Caco-2 (cell line): ENCODE measurements at regions not wholly inside any gene's neighbourhood (a gene's known extent, or its start where the extent isn't known, plus 50 kb on each side); places are given as distances from the start of the nearest gene placed in this dataset.

Experiments
- BruUV-seq: library from RNA; stranded (reverse); fragments of 400-500 nt; replicated peaks from 2 replicates; lab custom pipeline; 2021; lab: Mats Ljungman, UMichigan
- CTCF ChIA-PET: fragments of 300-600 bp; sonication (Branson Sonifier 250); formaldehyde crosslinking; loops from one replicate; lab custom pipeline; 2022; ENCODE audit warnings: antibody characterized with exemption; lab: Charles Lee
- POLR2A ChIA-PET: fragments of 300-600 bp; sonication (Branson Sonifier 250); formaldehyde crosslinking; loops from one replicate; lab custom pipeline; 2022; ENCODE audit warnings: antibody characterized with exemption; lab: Charles Lee
- DNase-seq, 2 experiments: peaks; one replicate each; pipeline versions ENCODE4 v3.0.0 to v3.0.0-alpha.2; 2020 to 2022
- H3K27me3 ChIP-seq: replicated peaks from 2 replicates; pipeline ENCODE4 v1.6.0; 2011; ENCODE audit warnings: low read length; ENCODE audit not compliant: control insufficient read depth, insufficient read depth
- H3K36me3 ChIP-seq: 2 replicates; pipeline ENCODE4 v1.5.1; 2011; ENCODE audit warnings: low read length; ENCODE audit not compliant: control insufficient read depth, insufficient read depth
- H3K4me1 ChIP-seq: fragments of 250-450 bp; sonication (Bioruptor Pico); 2 replicates; pipeline ENCODE4 v1.5.1; 2020; ENCODE audit warnings: mild to moderate bottlenecking
- H3K4me3 ChIP-seq: 2 replicates; pipeline ENCODE4 v1.5.1; 2011; ENCODE audit warnings: low read depth, mild to moderate bottlenecking, control low read depth, low read length
- H3K9me3 ChIP-seq: fragments of 250-450 bp; sonication (Bioruptor Pico); 2 replicates; pipeline ENCODE4 v1.5.1; 2020; ENCODE audit warnings: mild to moderate bottlenecking, moderate library complexity
- H3K27ac Mint-ChIP-seq: one replicate; pipeline ENCODE4 v1.8.0; 2022; ENCODE audit warnings: mixed read lengths; ENCODE audit not compliant: unreplicated experiment
- H3K27me3 Mint-ChIP-seq: one replicate; pipeline ENCODE4 v1.8.0; 2022; ENCODE audit warnings: mixed read lengths; ENCODE audit not compliant: insufficient read depth, unreplicated experiment
- H3K36me3 Mint-ChIP-seq: one replicate; pipeline ENCODE4 v1.8.0; 2022; ENCODE audit warnings: mild to moderate bottlenecking, mixed read lengths; ENCODE audit not compliant: insufficient read depth, unreplicated experiment
- H3K4me1 Mint-ChIP-seq: one replicate; pipeline ENCODE4 v1.8.0; 2022; ENCODE audit warnings: low read depth, mixed read lengths; ENCODE audit not compliant: unreplicated experiment
- H3K4me3 Mint-ChIP-seq: one replicate; pipeline ENCODE4 v1.8.0; 2022; ENCODE audit warnings: mild to moderate bottlenecking, moderate library complexity, mixed read lengths; ENCODE audit not compliant: unreplicated experiment
- H3K9me3 Mint-ChIP-seq: one replicate; pipeline ENCODE4 v1.8.0; 2022; ENCODE audit warnings: mixed read lengths; ENCODE audit not compliant: unreplicated experiment
- CTCF ChIP-seq, 2 experiments: fragments of 200-600 bp in 1 of 2; IDR thresholded peaks; 1 replicate in 1 of 2; 2 replicates in 1 of 2; pipeline versions ENCODE4 v1.5.1 to v1.8.0; 2011 to 2022; ENCODE audit warnings: antibody characterized with exemption in 1 of 2, control low read depth in 1 of 2, inconsistent platforms in 1 of 2, low read depth in 1 of 2, low read length in 1 of 2, mild to moderate bottlenecking in 1 of 2, moderate library complexity in 1 of 2; ENCODE audit not compliant: insufficient read depth in 1 of 2, severe bottlenecking in 1 of 2, unreplicated experiment in 1 of 2
- intact Hi-C: fragments of 100-400 bp; cut with micrococcal nuclease; formaldehyde crosslinking; loops from one replicate; pipeline ENCODE4 v1.10.0; 2022; ENCODE audit not compliant: unreplicated experiment

DNA sequence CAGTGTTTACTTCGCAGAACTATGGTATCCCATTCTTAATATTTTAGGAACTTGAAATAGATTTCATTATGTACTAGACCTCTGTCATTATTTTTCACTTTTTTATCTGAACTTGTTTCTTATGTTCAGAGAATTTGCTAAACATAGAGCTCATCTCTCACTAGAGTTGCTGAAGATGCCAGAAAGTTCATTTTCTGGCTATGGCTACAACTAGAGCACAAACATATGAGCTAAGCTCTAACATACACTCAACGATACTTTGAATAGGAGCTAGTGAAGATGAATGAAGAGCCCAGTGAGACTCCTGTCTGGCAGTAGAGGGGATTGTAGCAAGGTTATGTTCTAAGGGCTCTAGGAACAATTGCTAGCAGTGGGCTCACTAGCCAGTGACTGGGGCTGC is 582.2 kb downstream of the KIF4B start:
- Histone ChIP-seq H3K4me3 (no peak overlapping the region), H3K36me3 (no peaks in the 10 kb centered on the region), H3K9me3 (no peaks in the 10 kb centered on the region), H3K4me1 (no peaks in the 10 kb centered on the region), H3K27me3 (no peaks in the 10 kb centered on the region)
- ChIA-PET CTCF (no interaction called here), POLR2A (no interaction called here)
- TF ChIP-seq CTCF (IDR thresholded peaks at IDR 0.05; ENCODE audit: insufficient read depth in 1 of 2, low read depth in 1 of 2, low read length in 1 of 2, severe bottlenecking in 1 of 2, unreplicated experiment in 1 of 2), result no peak
- no peaks in the 10 kb centered on the region for H3K4me1 Mint-ChIP-seq
- H3K9me3 Mint-ChIP-seq, result no peaks in the 10 kb centered on the region
- H3K36me3 Mint-ChIP-seq, result peaks cover 6% of the 10 kb centered on the region
- H3K27ac Mint-ChIP-seq, result no peak overlapping the region
- no peak for DNase-seq
- intact Hi-C loops, result no loop called here
- no TSS peak for BruUV-seq
- no peak overlapping the region for H3K4me3 Mint-ChIP-seq
- H3K27me3 Mint-ChIP-seq, result peaks cover 6% of the 10 kb centered on the region

DNA sequence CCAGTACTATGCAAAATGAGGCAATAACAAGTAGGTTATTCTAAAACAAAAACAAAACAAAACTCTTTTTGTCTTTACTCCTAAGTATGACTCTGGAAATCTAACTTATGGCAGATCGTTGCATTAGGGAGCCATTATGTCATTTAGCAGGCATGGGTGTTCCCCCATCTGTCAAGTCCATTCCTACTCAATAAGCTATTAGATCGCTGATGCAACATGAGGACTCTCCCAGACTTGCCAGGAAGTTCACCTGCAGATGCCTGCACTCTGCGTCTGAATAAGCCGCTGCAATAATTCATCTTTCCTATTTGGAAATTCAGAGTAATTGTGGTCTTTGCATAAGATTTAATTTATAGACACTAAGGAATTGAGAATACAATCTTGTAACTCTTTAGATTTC is 585.0 kb downstream of the KIF4B start:
- Mint-ChIP-seq H3K27ac (no peak overlapping the region), H3K4me3 (no peak overlapping the region), H3K4me1 (no peaks in the 10 kb centered on the region), H3K36me3 (no peaks in the 10 kb centered on the region), H3K9me3 (no peaks in the 10 kb centered on the region), H3K27me3 (peaks cover 7% of the 10 kb centered on the region)
- intact Hi-C loops, result no loop called here
- no peaks in the 10 kb centered on the region for H3K36me3 ChIP-seq
- H3K4me3 ChIP-seq, result no peak overlapping the region
- no TSS peak for BruUV-seq
- no peak for TF ChIP-seq CTCF (IDR thresholded peaks at IDR 0.05; ENCODE audit: insufficient read depth in 1 of 2, low read depth in 1 of 2, low read length in 1 of 2, severe bottlenecking in 1 of 2, unreplicated experiment in 1 of 2)
- CTCF ChIA-PET, result no interaction called here
- no peak for DNase-seq
- H3K4me1 ChIP-seq, result no peaks in the 10 kb centered on the region
- no peaks in the 10 kb centered on the region for H3K27me3 ChIP-seq
- POLR2A ChIA-PET, result no interaction called here
- no peaks in the 10 kb centered on the region for H3K9me3 ChIP-seq

DNA sequence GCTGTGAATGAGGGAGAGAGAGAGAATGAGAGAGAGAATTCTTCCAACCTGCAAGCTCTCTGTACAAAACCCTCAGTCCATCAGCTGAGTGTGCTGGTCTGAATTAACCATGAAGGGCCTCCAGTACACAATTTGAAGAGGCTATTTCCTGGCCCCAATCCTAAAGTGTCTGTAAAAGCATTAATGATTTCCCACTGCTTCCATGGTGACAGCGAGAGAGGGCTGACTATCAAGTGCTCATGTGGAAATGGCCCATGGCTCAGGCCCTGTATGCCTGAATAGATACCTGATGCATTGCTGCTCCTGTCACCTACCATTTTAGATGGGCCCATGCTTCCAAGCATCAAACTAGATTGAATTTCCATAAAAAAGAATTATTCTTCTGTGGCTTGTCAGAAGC is 592.4 kb downstream of the KIF4B start:
- no peaks in the 10 kb centered on the region for H3K4me1 Mint-ChIP-seq

More for the DNA sequence above, 592.4 kb downstream of the KIF4B start:
- H3K27ac Mint-ChIP-seq, result no peak overlapping the region
- POLR2A ChIA-PET, result no interaction called here
- H3K9me3 Mint-ChIP-seq, result no peaks in the 10 kb centered on the region
- H3K9me3 ChIP-seq, result no peaks in the 10 kb centered on the region
- H3K4me3 ChIP-seq, result no peak overlapping the region
- CTCF ChIA-PET, result no interaction called here
- no peak overlapping the region for H3K4me3 Mint-ChIP-seq
- intact Hi-C loops, result no loop called here
- BruUV-seq, result no TSS peak
- no peaks in the 10 kb centered on the region for H3K4me1 ChIP-seq
- H3K27me3 ChIP-seq, result no peaks in the 10 kb centered on the region
- H3K36me3 ChIP-seq, result no peaks in the 10 kb centered on the region
- no peak for TF ChIP-seq CTCF (IDR thresholded peaks at IDR 0.05; ENCODE audit: insufficient read depth in 1 of 2, low read depth in 1 of 2, low read length in 1 of 2, severe bottlenecking in 1 of 2, unreplicated experiment in 1 of 2)
- H3K36me3 Mint-ChIP-seq, result no peaks in the 10 kb centered on the region
- peaks cover 3% of the 10 kb centered on the region for H3K27me3 Mint-ChIP-seq
- DNase-seq, result no peak
